ENCODE measurements at regions not wholly inside any gene's neighbourhood (a gene's known extent, or its start where the extent isn't known, plus 50 kb on each side); places are given as distances from the start of the nearest gene placed in this dataset.

GRCh38 chr1:30064547-30064946 is 658.8 kb downstream of the MATN1 start:
- DNase-seq: no peak

GRCh38 chr1:30063621-30064280 is 659.6 kb downstream of the MATN1 start:
- DNase-seq: no peak

GRCh38 chr1:30061292-30062220 is 661.8 kb downstream of the MATN1 start:
- DNase-seq: peak; percentile 8 to 13

GRCh38 chr1:30060738-30061137 is 662.6 kb downstream of the MATN1 start:
- DNase-seq: no peak

- DNase-seq: peak; percentile 19 to 27
These were observed 664.4 kb downstream of the MATN1 start for GRCh38 chr1:30058970-30059369.

- DNase-seq: no peak
These were observed 669.3 kb downstream of the MATN1 start for GRCh38 chr1:30054126-30054525.

- no peak for DNase-seq
These were observed 671.2 kb downstream of the MATN1 start for GRCh38 chr1:30052178-30052577.

GRCh38 chr1:30051777-30052176 is 671.6 kb downstream of the MATN1 start:
- DNase-seq: no peak

GRCh38 chr1:30049748-30050296 is 673.6 kb downstream of the MATN1 start:
- no peak for DNase-seq

- DNase-seq: no peak
These were observed 674.5 kb downstream of the MATN1 start for GRCh38 chr1:30048905-30049304.

GRCh38 chr1:30047576-30047975 is 675.8 kb downstream of the MATN1 start:
- no peak for DNase-seq

GRCh38 chr1:30046751-30047150 is 676.6 kb downstream of the MATN1 start:
- DNase-seq: no peak

- DNase-seq: no peak
These were observed 677.9 kb downstream of the MATN1 start for GRCh38 chr1:30045304-30046090.

GRCh38 chr1:30044656-30045144 is 678.7 kb downstream of the MATN1 start:
- no peak for DNase-seq

GRCh38 chr1:30043731-30044408 is 679.5 kb downstream of the MATN1 start:
- DNase-seq: no peak

- no peak for DNase-seq
These were observed 680.1 kb downstream of the MATN1 start for GRCh38 chr1:30043256-30043655.

GRCh38 chr1:30042438-30043147 is 680.8 kb downstream of the MATN1 start:
- no peak for DNase-seq

- no peak for DNase-seq
These were observed 681.5 kb downstream of the MATN1 start for GRCh38 chr1:30041741-30042437.

GRCh38 chr1:30040081-30041019 is 683.0 kb downstream of the MATN1 start:
- DNase-seq: no peak

All from inflammatory macrophage treated with lipopolysaccharide for 1 hour (primary cell).